ENCODE measurements at regions not wholly inside any gene's neighbourhood (a gene's known extent, or its start where the extent isn't known, plus 50 kb on each side); places are given as distances from the start of the nearest gene placed in this dataset.

- Histone ChIP-seq H2BK20ac (ENCODE audit: low read length) (no peak overlapping the region), H4K5ac (ENCODE audit: insufficient read length, low read depth, low read length) (no peak overlapping the region), H3K27me3 (replicated peaks in 1 of 4; ENCODE audit: control insufficient read depth in 3 of 4, extremely low read depth in 1 of 4, insufficient read depth in 3 of 4, low read length in 3 of 4) (no peaks in the 10 kb centered on the region; a peak in 1 of 7 replicates), H2BK12ac (ENCODE audit: low read depth, low read length) (no peak overlapping the region; the same call in 1 of the 2 replicates), H2AK5ac (ENCODE audit: low read depth, low read length) (peak overlapping the region; percentile 99; the same call in 1 of the 2 replicates), H2BK15ac (ENCODE audit: low read length) (no peak overlapping the region), H3K4me1 (replicated peaks in 1 of 4; ENCODE audit: control insufficient read depth in 3 of 4, insufficient read depth in 4 of 4, low read length in 3 of 4) (peaks cover 0 to 4% (median 1%) of the 10 kb centered on the region in 4 experiments; a peak in 4 of 7 replicates), H4K8ac (ENCODE audit: extremely low read depth, insufficient read depth, low read length) (no peak overlapping the region), H3K23ac (ENCODE audit: insufficient read length) (no peak overlapping the region), H2BK120ac (replicated peaks; ENCODE audit: low read depth, low read length) (no peak overlapping the region), H3K9ac (replicated peaks in 1 of 4; ENCODE audit: extremely low read depth in 1 of 4, low read depth in 3 of 4, low read length in 3 of 4) (no peak overlapping the region), H3K79me2 (ENCODE audit: control insufficient read depth in 1 of 2, insufficient read depth in 2 of 2, low read length in 2 of 2) (no peaks in the 10 kb centered on the region), H3K79me1 (ENCODE audit: low read depth, low read length) (no peaks in the 10 kb centered on the region), H3K9me3 (ENCODE audit: insufficient read depth in 2 of 2, low read depth in 1 of 2, low read length in 1 of 2) (peaks cover 0 to 3% of the 10 kb centered on the region in 2 experiments; a peak in 1 of 4 replicates), H3K4me2 (ENCODE audit: insufficient read depth in 1 of 2, low read depth in 2 of 2, low read length in 2 of 2) (no peak overlapping the region), H2AFZ (ENCODE audit: low read length) (no peak overlapping the region), H3K14ac (ENCODE audit: insufficient read length) (no peak overlapping the region), H3K27ac (ENCODE audit: low read depth, low read length) (no peak overlapping the region), H3K23me2 (ENCODE audit: low read depth, low read length) (peaks cover 4% of the 10 kb centered on the region; the same call in 1 of the 2 replicates), H3K4ac (replicated peaks; ENCODE audit: insufficient read length, low read depth, low read length) (no peak overlapping the region), H3K56ac (replicated peaks; ENCODE audit: insufficient read length, low read depth, low read length) (peak overlapping the region; percentile 11), H3K36me3 (ENCODE audit: control insufficient read depth in 2 of 4, insufficient read depth in 4 of 4, low read length in 3 of 4) (no peaks in the 10 kb centered on the region; a peak in 1 of 8 replicates), H3K18ac (ENCODE audit: extremely low read depth, low read length) (no peak overlapping the region), H4K20me1 (replicated peaks in 1 of 2; ENCODE audit: control insufficient read depth in 1 of 2, insufficient read depth in 2 of 2, low read length in 2 of 2) (no peaks in the 10 kb centered on the region), H4K91ac (replicated peaks; ENCODE audit: insufficient read length, low read length) (no peak overlapping the region), H3K4me3 (ENCODE audit: extremely low read depth in 1 of 4, insufficient read depth in 2 of 4, low read depth in 3 of 4, low read length in 4 of 4) (no peak overlapping the region), H2BK5ac (ENCODE audit: low read depth, low read length) (peak overlapping the region; percentile 84; the same call in 1 of the 2 replicates)
- POLR2A ChIA-PET (ENCODE audit: partially characterized antibody): no interaction called here
- no peak for DNase-seq (ENCODE audit: low read depth in 1 of 2, low spot score in 2 of 2)
- FAIRE-seq: peak; percentile 58
- TF ChIP-seq RBBP5 (IDR thresholded peaks at IDR 0.05; ENCODE audit: borderline replicate concordance, low read depth, low read length): no peak
- TF ChIP-seq SP4 (IDR thresholded peaks at IDR 0.05; ENCODE audit: low read length): no peak
- no peak for TF ChIP-seq GTF2F1 (IDR thresholded peaks at IDR 0.05; ENCODE audit: borderline replicate concordance, low read depth, low read length)
- TF ChIP-seq RXRA (IDR thresholded peaks at IDR 0.05; ENCODE audit: insufficient read depth, low read depth, low read length): no peak
- TF ChIP-seq JUN (IDR thresholded peaks at IDR 0.05; ENCODE audit: low read depth, low read length): no peak
- TF ChIP-seq, protein P1, sequence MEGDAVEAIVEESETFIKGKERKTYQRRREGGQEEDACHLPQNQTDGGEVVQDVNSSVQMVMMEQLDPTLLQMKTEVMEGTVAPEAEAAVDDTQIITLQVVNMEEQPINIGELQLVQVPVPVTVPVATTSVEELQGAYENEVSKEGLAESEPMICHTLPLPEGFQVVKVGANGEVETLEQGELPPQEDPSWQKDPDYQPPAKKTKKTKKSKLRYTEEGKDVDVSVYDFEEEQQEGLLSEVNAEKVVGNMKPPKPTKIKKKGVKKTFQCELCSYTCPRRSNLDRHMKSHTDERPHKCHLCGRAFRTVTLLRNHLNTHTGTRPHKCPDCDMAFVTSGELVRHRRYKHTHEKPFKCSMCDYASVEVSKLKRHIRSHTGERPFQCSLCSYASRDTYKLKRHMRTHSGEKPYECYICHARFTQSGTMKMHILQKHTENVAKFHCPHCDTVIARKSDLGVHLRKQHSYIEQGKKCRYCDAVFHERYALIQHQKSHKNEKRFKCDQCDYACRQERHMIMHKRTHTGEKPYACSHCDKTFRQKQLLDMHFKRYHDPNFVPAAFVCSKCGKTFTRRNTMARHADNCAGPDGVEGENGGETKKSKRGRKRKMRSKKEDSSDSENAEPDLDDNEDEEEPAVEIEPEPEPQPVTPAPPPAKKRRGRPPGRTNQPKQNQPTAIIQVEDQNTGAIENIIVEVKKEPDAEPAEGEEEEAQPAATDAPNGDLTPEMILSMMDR (IDR thresholded peaks at IDR 0.05; ENCODE audit: control extremely low read depth in 1 of 3, insufficient read depth in 1 of 3, low read depth in 1 of 3, low read length in 3 of 3): no peak
- TF ChIP-seq TBP (IDR thresholded peaks at IDR 0.05; ENCODE audit: low read depth, low read length): no peak
- no peak for TF ChIP-seq POU5F1 (IDR thresholded peaks at IDR 0.05; ENCODE audit: low read depth, low read length)
- no peak for TF ChIP-seq CBX8 (IDR thresholded peaks at IDR 0.05; ENCODE audit: borderline replicate concordance, low read depth, low read length)
- WGBS, 2 experiments (ENCODE audit: extremely low coverage in 1 of 2, insufficient coverage in 1 of 2, insufficient read length in 1 of 2, insufficient replicate concordance in 2 of 2, low coverage in 1 of 2, low lambda C conversion rate in 2 of 2, missing lambda C conversion rate in 1 of 2): 85 to 100% methylated on average over 1 to 12 of the region's 12 CpGs
- CTCF ChIA-PET (ENCODE audit: partially characterized antibody): interaction anchor here (1.1 kb wide), 2 partner anchors 10 to 203 kb away, joined by 3 to 4 read pairs; no protein-coding TSS in a partner anchor
Observed at GRCh38 chr11:134565343-134565891, 153.4 kb upstream of the B3GAT1 start.
